Neuronal stem cell (in vitro differentiated cells): ENCODE measurements at regions not wholly inside any gene's neighbourhood (a gene's known extent, or its start where the extent isn't known, plus 50 kb on each side); places are given as distances from the start of the nearest gene placed in this dataset.

Source experiments
- DNase-seq: peaks from one replicate; pipeline ENCODE4 v3.0.0-alpha.2; 2013; ENCODE audit warnings: low spot score
- H2AFZ ChIP-seq: one replicate; pipeline ENCODE4 v1.6.1; 2013; ENCODE audit warnings: mild to moderate bottlenecking, low read length, inconsistent platforms
- H2AK5ac ChIP-seq: 2 replicates; pipeline ENCODE4 v1.6.1; 2013; ENCODE audit warnings: low read depth, mild to moderate bottlenecking, inconsistent platforms, low read length, moderate library complexity, mixed read lengths
- H2BK120ac ChIP-seq: 2 replicates; pipeline ENCODE4 v1.6.1; 2013; ENCODE audit warnings: low read depth, mild to moderate bottlenecking, inconsistent platforms, low read length, moderate library complexity, mixed read lengths
- H2BK12ac ChIP-seq: one replicate; pipeline ENCODE4 v1.6.1; 2013; ENCODE audit warnings: low read length, inconsistent platforms
- H2BK15ac ChIP-seq: 2 replicates; pipeline ENCODE4 v1.6.1; 2013; ENCODE audit warnings: mild to moderate bottlenecking, low read length, inconsistent platforms, mixed read lengths
- H2BK5ac ChIP-seq: one replicate; pipeline ENCODE4 v1.6.1; 2013; ENCODE audit warnings: inconsistent platforms, mild to moderate bottlenecking, low read length, moderate library complexity
- H3K14ac ChIP-seq: one replicate; pipeline ENCODE4 v1.6.1; 2013; ENCODE audit warnings: low read length, inconsistent platforms
- H3K18ac ChIP-seq: 2 replicates; pipeline ENCODE4 v1.6.1; 2013; ENCODE audit warnings: low read length, inconsistent platforms
- H3K23ac ChIP-seq: 2 replicates; pipeline ENCODE4 v1.6.1; 2013; ENCODE audit warnings: low read depth, mild to moderate bottlenecking, mixed read lengths, low read length, inconsistent platforms; ENCODE audit not compliant: poor library complexity
- H3K27ac ChIP-seq: replicated peaks from 3 replicates; pipeline ENCODE4 v1.5.1; 2013; ENCODE audit warnings: low read length, inconsistent platforms
- H3K27me3 ChIP-seq, 3 experiments: 2 replicates each; pipeline ENCODE4 v1.6.1; 2013; ENCODE audit warnings: low read length in 3 of 3, mild to moderate bottlenecking in 2 of 3, inconsistent platforms in 1 of 3, low read depth in 1 of 3, mixed read lengths in 1 of 3, moderate library complexity in 1 of 3; ENCODE audit not compliant: control insufficient read depth in 3 of 3, insufficient read depth in 3 of 3
- H3K36me3 ChIP-seq, 2 donors: replicated peaks in 1 of 2; 2 replicates each; pipeline ENCODE4 v1.6.1; 2013; ENCODE audit warnings: low read length in 2 of 2; ENCODE audit not compliant: control insufficient read depth in 2 of 2, insufficient read depth in 2 of 2
- H3K4ac ChIP-seq: 2 replicates; pipeline ENCODE4 v1.6.1; 2013; ENCODE audit warnings: inconsistent platforms, mild to moderate bottlenecking, low read length, moderate library complexity
- H3K4me1 ChIP-seq, 2 donors: 1 replicate in 1 of 2; 2 replicates in 1 of 2; pipeline ENCODE4 v1.6.1; 2013; ENCODE audit warnings: low read length in 2 of 2, low read depth in 1 of 2; ENCODE audit not compliant: control insufficient read depth in 2 of 2, insufficient read depth in 1 of 2
- H3K4me2 ChIP-seq: one replicate; pipeline ENCODE4 v1.6.1; 2013; ENCODE audit warnings: mild to moderate bottlenecking, low read length, inconsistent platforms; ENCODE audit not compliant: insufficient read depth, poor library complexity, severe bottlenecking
- H3K4me3 ChIP-seq, 2 donors: 2 replicates each; pipeline ENCODE4 v1.5.1; 2013; ENCODE audit warnings: low read length in 2 of 2, mild to moderate bottlenecking in 2 of 2, inconsistent platforms in 1 of 2, moderate library complexity in 1 of 2
- H3K79me1 ChIP-seq: one replicate; pipeline ENCODE4 v1.6.1; 2013; ENCODE audit warnings: low read depth, mild to moderate bottlenecking, inconsistent platforms, low read length, moderate library complexity
- H3K9ac ChIP-seq: one replicate; pipeline ENCODE4 v1.6.1; 2013; ENCODE audit warnings: mild to moderate bottlenecking, low read depth, low read length, inconsistent platforms; ENCODE audit not compliant: poor library complexity
- H3K9me3 ChIP-seq, 2 donors: replicated peaks in 1 of 2; 2 replicates each; pipeline versions ENCODE3 to v1.6.1; 2013; ENCODE audit warnings: low read length in 2 of 2, mild to moderate bottlenecking in 2 of 2, inconsistent platforms in 1 of 2, low read depth in 1 of 2, mixed read lengths in 1 of 2, moderate library complexity in 1 of 2; ENCODE audit not compliant: control insufficient read depth in 2 of 2, insufficient read depth in 1 of 2
- H4K8ac ChIP-seq: one replicate; pipeline ENCODE4 v1.6.1; 2013; ENCODE audit warnings: low read depth, mild to moderate bottlenecking, inconsistent platforms, low read length, moderate library complexity
- H4K91ac ChIP-seq: one replicate; pipeline ENCODE4 v1.6.1; 2013; ENCODE audit warnings: low read length, low read depth, mild to moderate bottlenecking, inconsistent platforms; ENCODE audit not compliant: poor library complexity
- WGBS, 2 donors: extraction: QIAGEN DNeasy Blood & Tissue Kit; methylation state at CpG; one replicate each; pipeline ENCODE4 v1.1.7; 2013; ENCODE audit warnings: missing lambda C conversion rate in 2 of 2, mixed read lengths in 1 of 2; ENCODE audit not compliant: insufficient read length in 2 of 2, insufficient replicate concordance in 1 of 2; ENCODE audit errors: extremely low coverage in 2 of 2; 5-methylcytosine and 5-hydroxymethylcytosine counted together

DNA sequence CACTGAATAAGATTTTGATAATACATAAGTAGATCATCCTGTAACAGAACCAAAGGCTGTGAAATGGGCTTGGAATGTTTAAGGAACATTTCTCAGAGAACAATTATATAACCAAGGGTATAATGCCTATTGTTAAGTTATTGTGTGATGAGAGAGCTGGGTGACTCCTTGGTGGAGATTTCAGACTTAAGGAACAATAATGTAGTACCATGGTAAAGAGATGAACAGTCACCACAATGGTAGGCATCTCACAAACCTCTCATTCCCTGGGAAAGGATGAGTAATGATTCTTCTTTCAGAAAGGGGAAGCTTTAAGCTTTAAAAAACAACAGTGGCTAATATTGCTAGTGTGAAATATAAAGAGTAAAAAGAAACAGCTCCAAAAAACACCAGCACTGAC lies 147.4 kb downstream of the TRIM36 start:
- no peak overlapping the region for H2AK5ac ChIP-seq
- no peak overlapping the region for H3K4ac ChIP-seq
- no peaks in the 10 kb centered on the region for H3K4me1 ChIP-seq

DNA sequence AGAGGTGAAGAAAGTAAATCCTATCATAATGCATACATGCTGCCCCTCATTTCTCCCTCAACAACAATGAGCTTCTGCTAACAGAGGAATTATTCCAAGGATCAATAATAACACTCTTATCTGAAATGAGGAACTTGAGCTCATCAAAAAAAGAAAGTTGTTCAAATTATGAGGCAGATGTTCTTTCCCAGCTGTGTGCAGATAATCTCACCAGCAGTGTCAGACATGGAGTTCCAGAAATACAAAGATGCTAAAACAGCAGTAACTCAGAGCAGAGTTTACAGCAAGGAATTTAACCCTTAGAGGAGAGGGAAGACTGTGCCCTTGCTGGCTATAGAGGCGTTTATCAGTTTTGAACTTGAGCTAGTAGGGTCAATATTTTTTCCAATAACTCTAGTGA lies 153.1 kb downstream of the TRIM36 start:
- Histone ChIP-seq H2BK12ac (no peak overlapping the region), H2AK5ac (no peak overlapping the region), H4K91ac (no peak overlapping the region), H3K23ac (no peak overlapping the region), H2AFZ (no peak overlapping the region), H3K79me1 (no peaks in the 10 kb centered on the region), H3K4me1 (no peaks in the 10 kb centered on the region), H2BK5ac (no peak overlapping the region), H3K36me3 (no peaks in the 10 kb centered on the region), H3K4me3 (no peak overlapping the region), H3K27ac (no peak overlapping the region), H4K8ac (no peak overlapping the region), H3K9ac (no peak overlapping the region), H3K27me3 (no peaks in the 10 kb centered on the region), H3K4me2 (no peak overlapping the region), H2BK120ac (no peak overlapping the region), H3K14ac (no peak overlapping the region), H2BK15ac (no peak overlapping the region), H3K18ac (no peak overlapping the region), H3K4ac (no peak overlapping the region), H3K9me3 (peaks cover 0 to 2% of the 10 kb centered on the region in 2 donors)
- no CpG with 5 or more reads among the region's 1 CpG for WGBS, 2 donors
- no peak for DNase-seq

More for the DNA sequence above, 147.4 kb downstream of the TRIM36 start:
- Histone ChIP-seq H2BK5ac (no peak overlapping the region), H3K36me3 (no peaks in the 10 kb centered on the region), H3K14ac (no peak overlapping the region), H2AFZ (no peak overlapping the region), H4K91ac (no peak overlapping the region), H3K9ac (no peak overlapping the region), H3K79me1 (no peaks in the 10 kb centered on the region), H3K23ac (no peak overlapping the region), H2BK15ac (no peak overlapping the region), H3K27me3 (no peaks in the 10 kb centered on the region), H2BK12ac (no peak overlapping the region), H3K9me3 (no peaks in the 10 kb centered on the region), H4K8ac (no peak overlapping the region), H3K27ac (no peak overlapping the region), H2BK120ac (no peak overlapping the region), H3K4me3 (no peak overlapping the region), H3K4me2 (no peak overlapping the region), H3K18ac (no peak overlapping the region)
- DNase-seq: no peak

DNA sequence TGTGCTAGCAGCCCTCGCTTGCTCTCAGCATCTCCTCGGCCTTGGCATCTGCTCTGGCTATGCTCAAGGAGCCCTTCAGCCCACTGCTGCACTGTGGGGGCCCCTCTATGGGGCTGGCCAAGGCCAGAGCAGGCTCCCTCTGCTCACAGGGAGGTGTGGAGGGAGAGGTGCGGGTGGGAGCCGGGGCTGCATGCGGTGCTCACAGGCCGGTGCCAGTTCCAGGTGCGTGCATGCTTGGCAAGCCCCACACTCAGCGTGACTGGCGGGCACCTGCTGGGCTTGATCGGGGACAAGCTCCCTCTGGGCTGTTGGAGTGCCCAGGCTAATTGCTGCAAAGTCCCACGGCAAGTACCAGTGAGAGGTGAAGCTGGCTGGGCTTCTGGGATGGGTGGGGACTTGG lies 170.5 kb downstream of the TRIM36 start:
- WGBS, 2 donors: no CpG with 5 or more reads among the region's 11 CpGs
- H3K79me1 ChIP-seq: no peaks in the 10 kb centered on the region
- no peak overlapping the region for H4K8ac ChIP-seq
- H3K23ac ChIP-seq: no peak overlapping the region
- no peak overlapping the region for H2AFZ ChIP-seq
- H2BK12ac ChIP-seq: no peak overlapping the region
- H3K9me3 ChIP-seq: peaks cover 0 to 2% of the 10 kb centered on the region in 2 donors
- H2AK5ac ChIP-seq: no peak overlapping the region
- no peak overlapping the region for H3K4ac ChIP-seq
- no peaks in the 10 kb centered on the region for H3K27me3 ChIP-seq
- H3K9ac ChIP-seq: no peak overlapping the region
- peaks cover 0 to 2% of the 10 kb centered on the region in 2 donors for H3K4me1 ChIP-seq
- no peak overlapping the region for H2BK120ac ChIP-seq
- H3K4me2 ChIP-seq: no peak overlapping the region
- no peak overlapping the region for H3K18ac ChIP-seq
- no peak overlapping the region for H3K4me3 ChIP-seq
- H2BK15ac ChIP-seq: no peak overlapping the region
- no peak overlapping the region for H4K91ac ChIP-seq
- H3K36me3 ChIP-seq: no peaks in the 10 kb centered on the region
- H3K14ac ChIP-seq: no peak overlapping the region
- no peak overlapping the region for H2BK5ac ChIP-seq
- no peak overlapping the region for H3K27ac ChIP-seq
- no peak for DNase-seq

DNA sequence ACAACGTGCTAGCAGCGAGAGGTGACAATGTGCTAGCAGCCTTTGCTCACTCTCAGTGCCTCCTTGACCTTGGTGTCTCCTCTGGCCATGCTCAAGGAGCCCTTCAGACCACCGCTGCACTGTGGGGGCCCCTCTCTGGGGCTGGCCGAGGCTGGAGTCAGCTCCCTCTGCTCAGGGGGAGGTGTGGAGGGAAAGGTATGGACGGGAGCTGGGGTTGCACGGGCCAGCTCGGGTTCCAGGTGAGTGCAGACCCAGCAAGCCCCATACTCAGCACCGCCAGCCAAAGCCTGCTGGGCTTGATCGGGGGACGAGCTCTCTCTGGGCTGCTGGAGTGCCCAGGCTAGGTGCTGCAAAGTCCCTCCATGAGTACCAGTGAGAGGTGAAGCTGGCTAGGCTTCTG lies 180.2 kb downstream of the TRIM36 start:
- H3K18ac ChIP-seq: no peak overlapping the region

More for the DNA sequence above, 180.2 kb downstream of the TRIM36 start:
- no peak overlapping the region for H3K4me2 ChIP-seq
- no peak overlapping the region for H2BK15ac ChIP-seq
- H4K91ac ChIP-seq: no peak overlapping the region
- H3K27ac ChIP-seq: no peak overlapping the region
- H3K9ac ChIP-seq: no peak overlapping the region
- no peaks in the 10 kb centered on the region for H3K27me3 ChIP-seq
- no peak overlapping the region for H3K4ac ChIP-seq
- no peak for DNase-seq
- no CpG with 5 or more reads among the region's 10 CpGs for WGBS, 2 donors
- H3K4me1 ChIP-seq: no peaks in the 10 kb centered on the region
- H2BK120ac ChIP-seq: no peak overlapping the region
- no peak overlapping the region for H3K4me3 ChIP-seq
- H3K36me3 ChIP-seq: no peaks in the 10 kb centered on the region
- no peak overlapping the region for H4K8ac ChIP-seq
- no peaks in the 10 kb centered on the region for H3K9me3 ChIP-seq
- H2AK5ac ChIP-seq: no peak overlapping the region
- H2BK12ac ChIP-seq: no peak overlapping the region
- no peak overlapping the region for H2BK5ac ChIP-seq
- no peak overlapping the region for H3K14ac ChIP-seq
- H3K23ac ChIP-seq: no peak overlapping the region
- H2AFZ ChIP-seq: no peak overlapping the region
- no peaks in the 10 kb centered on the region for H3K79me1 ChIP-seq
